Mesenchymal stem cell (in vitro differentiated cells and primary cell): ENCODE measurements at regions not wholly inside any gene's neighbourhood (a gene's known extent, or its start where the extent isn't known, plus 50 kb on each side); places are given as distances from the start of the nearest gene placed in this dataset.

ENCODE experiments used
- DNase-seq: peaks from one replicate; pipeline ENCODE4 v3.0.0-alpha.2; 2013
- H2AFZ ChIP-seq: one replicate; pipeline ENCODE4 v1.6.1; 2013; ENCODE audit warnings: low read depth, mild to moderate bottlenecking, control low read depth, inconsistent platforms, low read length, moderate library complexity
- H2AK5ac ChIP-seq: 2 replicates; pipeline ENCODE4 v1.6.1; 2013; ENCODE audit warnings: low read length, moderate library complexity, mild to moderate bottlenecking, inconsistent platforms; ENCODE audit not compliant: severe bottlenecking
- H2BK120ac ChIP-seq: one replicate; pipeline ENCODE4 v1.6.1; 2013; ENCODE audit warnings: low read depth, mild to moderate bottlenecking, inconsistent platforms, low read length, moderate library complexity
- H2BK12ac ChIP-seq, 2 experiments: one replicate each; pipeline ENCODE4 v1.6.1; 2013; ENCODE audit warnings: inconsistent platforms in 2 of 2, low read length in 2 of 2, mild to moderate bottlenecking in 2 of 2, moderate library complexity in 2 of 2, control low read depth in 1 of 2
- H2BK15ac ChIP-seq: one replicate; pipeline ENCODE4 v1.6.1; 2013; ENCODE audit warnings: mild to moderate bottlenecking, low read depth, inconsistent platforms; ENCODE audit not compliant: poor library complexity, severe bottlenecking
- H2BK5ac ChIP-seq: 2 replicates; pipeline ENCODE4 v1.6.1; 2013; ENCODE audit warnings: low read depth, mild to moderate bottlenecking, low read length, control low read depth, inconsistent platforms; ENCODE audit not compliant: poor library complexity, severe bottlenecking
- H3K14ac ChIP-seq, 2 experiments: one replicate each; pipeline ENCODE4 v1.6.1; 2013; ENCODE audit warnings: inconsistent platforms in 2 of 2, low read length in 2 of 2, control low read depth in 1 of 2, mild to moderate bottlenecking in 1 of 2, moderate library complexity in 1 of 2
- H3K18ac ChIP-seq, 2 experiments: one replicate each; pipeline ENCODE4 v1.6.1; 2013; ENCODE audit warnings: inconsistent platforms in 2 of 2, low read length in 2 of 2, control low read depth in 1 of 2, low read depth in 1 of 2, mild to moderate bottlenecking in 1 of 2
- H3K23ac ChIP-seq, 2 experiments: one replicate each; pipeline ENCODE4 v1.6.1; 2013; ENCODE audit warnings: inconsistent platforms in 2 of 2, low read length in 2 of 2, mild to moderate bottlenecking in 2 of 2, moderate library complexity in 2 of 2, control low read depth in 1 of 2
- H3K27ac ChIP-seq: 2 replicates; pipeline ENCODE4 v1.5.1; 2013; ENCODE audit warnings: mild to moderate bottlenecking, moderate library complexity, low read length, control low read depth, inconsistent platforms; ENCODE audit not compliant: poor library complexity, severe bottlenecking
- H3K27me3 ChIP-seq, 2 experiments: 2 replicates each; pipeline versions ENCODE4 v1.6.1 to v1.7.0; 2013; ENCODE audit warnings: low read length in 2 of 2, mild to moderate bottlenecking in 2 of 2, moderate library complexity in 2 of 2, control low read depth in 1 of 2, inconsistent platforms in 1 of 2; ENCODE audit not compliant: control insufficient read depth in 1 of 2, insufficient read depth in 1 of 2
- H3K36me3 ChIP-seq, 2 experiments: 2 replicates each; pipeline versions ENCODE4 v1.6.1 to v1.7.0; 2013; ENCODE audit warnings: low read length in 2 of 2, control low read depth in 1 of 2, inconsistent platforms in 1 of 2, low read depth in 1 of 2, mild to moderate bottlenecking in 1 of 2; ENCODE audit not compliant: insufficient read depth in 2 of 2, control insufficient read depth in 1 of 2
- H3K4ac ChIP-seq, 2 experiments: one replicate each; pipeline ENCODE4 v1.6.1; 2013; ENCODE audit warnings: inconsistent platforms in 2 of 2, low read length in 2 of 2, mild to moderate bottlenecking in 2 of 2, moderate library complexity in 2 of 2, control low read depth in 1 of 2, low read depth in 1 of 2
- H3K4me1 ChIP-seq: 2 replicates; pipeline ENCODE4 v1.6.1; 2013; ENCODE audit warnings: low read depth, low read length, control low read depth; ENCODE audit not compliant: control insufficient read depth, insufficient read depth
- H3K4me2 ChIP-seq: 2 replicates; pipeline ENCODE4 v1.6.1; 2013; ENCODE audit warnings: low read length, mild to moderate bottlenecking, inconsistent platforms; ENCODE audit not compliant: poor library complexity, severe bottlenecking
- H3K4me3 ChIP-seq, 2 experiments: 2 replicates each; pipeline versions ENCODE4 v1.5.1 to v1.7.0; 2013; ENCODE audit warnings: low read length in 2 of 2, mild to moderate bottlenecking in 2 of 2, control low read depth in 1 of 2, low read depth in 1 of 2; ENCODE audit not compliant: insufficient read depth in 1 of 2
- H3K79me1 ChIP-seq: replicated peaks from 2 replicates; pipeline ENCODE4 v1.6.1; 2013; ENCODE audit warnings: mild to moderate bottlenecking, control low read depth, low read length, inconsistent platforms; ENCODE audit not compliant: poor library complexity, severe bottlenecking
- H3K9ac ChIP-seq: 2 replicates; pipeline ENCODE4 v1.7.0; 2013; ENCODE audit warnings: mild to moderate bottlenecking, low read length, moderate library complexity
- H3K9me3 ChIP-seq: 2 replicates; pipeline ENCODE4 v1.7.0; 2013; ENCODE audit warnings: mild to moderate bottlenecking, low read length; ENCODE audit not compliant: control insufficient read depth
- H4K8ac ChIP-seq: one replicate; pipeline ENCODE4 v1.6.1; 2013; ENCODE audit warnings: inconsistent platforms, mild to moderate bottlenecking, low read length, moderate library complexity
- H4K91ac ChIP-seq: one replicate; pipeline ENCODE4 v1.6.1; 2013; ENCODE audit warnings: mild to moderate bottlenecking, low read length, inconsistent platforms
- WGBS: methylation state at CpG from one replicate; pipeline ENCODE4 v1.1.7; 2013; ENCODE audit warnings: mixed read lengths; 5-methylcytosine and 5-hydroxymethylcytosine counted together

DNA sequence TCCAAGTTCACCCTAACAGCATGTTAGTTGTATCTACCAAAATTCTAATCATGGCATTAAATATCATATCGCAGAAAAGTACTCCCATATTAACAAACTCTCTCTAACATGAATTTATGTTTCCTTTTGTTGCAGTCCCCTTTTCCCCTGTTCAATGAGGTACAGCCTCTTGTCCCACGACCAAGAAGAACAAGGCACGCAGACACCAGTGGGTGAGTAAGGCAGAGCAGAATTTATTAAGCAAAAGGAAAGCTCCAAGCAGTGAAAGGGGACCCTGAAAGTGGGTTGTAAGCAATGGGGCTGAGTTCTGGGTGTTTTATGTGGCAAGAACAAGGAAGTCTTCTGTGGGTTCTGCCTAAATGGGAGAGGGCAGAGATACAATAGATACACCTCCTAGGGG, 183.5 kb downstream of the LURAP1L start:
- Histone ChIP-seq H2BK15ac (peak overlapping the region; percentile 69), H3K4me3 (no peak overlapping the region)
- WGBS = 97% methylated on average over 3 of the region's 3 CpGs

DNA sequence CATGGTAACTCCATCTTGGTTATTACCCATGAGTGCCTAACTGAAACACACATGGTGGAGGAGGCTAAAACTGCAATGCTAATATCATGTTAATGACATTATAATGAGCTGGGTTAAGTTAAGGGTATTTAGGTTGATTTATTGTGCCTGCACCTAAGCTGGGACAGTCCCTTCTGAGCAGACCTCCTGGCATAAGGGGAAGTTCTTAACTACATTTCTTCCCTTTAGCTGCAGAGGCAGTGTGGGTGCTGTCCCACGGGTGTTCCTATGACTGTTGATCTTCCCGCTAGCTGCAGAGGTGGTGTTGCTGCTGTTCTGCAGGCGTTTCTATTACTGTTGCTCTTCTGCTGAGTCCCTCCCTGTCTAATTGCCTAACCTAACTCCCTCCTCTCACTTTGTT, 183.9 kb downstream of the LURAP1L start:
- no peak overlapping the region for H3K27ac ChIP-seq
- H2AK5ac ChIP-seq = no peak overlapping the region
- H4K8ac ChIP-seq = no peak overlapping the region
- no peaks in the 10 kb centered on the region for H3K27me3 ChIP-seq
- H3K14ac ChIP-seq = no peak overlapping the region
- H3K4ac ChIP-seq = no peak overlapping the region
- no peak overlapping the region for H2BK120ac ChIP-seq
- H2BK12ac ChIP-seq = peak overlapping the region in 1 of 2 experiments; percentile 64
- WGBS = 100% methylated on average over 1 of the region's 3 CpGs
- H3K4me2 ChIP-seq = no peak overlapping the region
- no peak overlapping the region for H2BK15ac ChIP-seq
- H3K4me3 ChIP-seq = no peak overlapping the region
- H2BK5ac ChIP-seq = no peak overlapping the region
- H3K36me3 ChIP-seq = no peaks in the 10 kb centered on the region
- H3K9ac ChIP-seq = no peak overlapping the region
- H2AFZ ChIP-seq = no peak overlapping the region
- H3K18ac ChIP-seq = no peak overlapping the region
- H3K4me1 ChIP-seq = peaks cover 6% of the 10 kb centered on the region
- H4K91ac ChIP-seq = no peak overlapping the region
- no peak for DNase-seq
- peaks cover 8% of the 10 kb centered on the region for H3K9me3 ChIP-seq
- H3K79me1 ChIP-seq = no peaks in the 10 kb centered on the region
- H3K23ac ChIP-seq = no peak overlapping the region

More for the DNA sequence above, 183.5 kb downstream of the LURAP1L start:
- no peak for DNase-seq
- Histone ChIP-seq H3K27ac (no peak overlapping the region), H3K36me3 (no peaks in the 10 kb centered on the region), H3K9me3 (peaks cover 8% of the 10 kb centered on the region), H3K14ac (no peak overlapping the region), H2AFZ (no peak overlapping the region), H3K4ac (no peak overlapping the region), H3K18ac (peak overlapping the region in 1 of 2 experiments; percentile 17), H2BK12ac (peak overlapping the region in 1 of 2 experiments; percentile 63), H4K91ac (peak overlapping the region; percentile 15), H2AK5ac (no peak overlapping the region), H3K27me3 (no peaks in the 10 kb centered on the region), H3K23ac (no peak overlapping the region), H2BK120ac (no peak overlapping the region), H2BK5ac (no peak overlapping the region), H3K4me1 (peaks cover 6% of the 10 kb centered on the region), H4K8ac (peak overlapping the region; percentile 41), H3K79me1 (no peaks in the 10 kb centered on the region), H3K9ac (no peak overlapping the region), H3K4me2 (no peak overlapping the region)

DNA sequence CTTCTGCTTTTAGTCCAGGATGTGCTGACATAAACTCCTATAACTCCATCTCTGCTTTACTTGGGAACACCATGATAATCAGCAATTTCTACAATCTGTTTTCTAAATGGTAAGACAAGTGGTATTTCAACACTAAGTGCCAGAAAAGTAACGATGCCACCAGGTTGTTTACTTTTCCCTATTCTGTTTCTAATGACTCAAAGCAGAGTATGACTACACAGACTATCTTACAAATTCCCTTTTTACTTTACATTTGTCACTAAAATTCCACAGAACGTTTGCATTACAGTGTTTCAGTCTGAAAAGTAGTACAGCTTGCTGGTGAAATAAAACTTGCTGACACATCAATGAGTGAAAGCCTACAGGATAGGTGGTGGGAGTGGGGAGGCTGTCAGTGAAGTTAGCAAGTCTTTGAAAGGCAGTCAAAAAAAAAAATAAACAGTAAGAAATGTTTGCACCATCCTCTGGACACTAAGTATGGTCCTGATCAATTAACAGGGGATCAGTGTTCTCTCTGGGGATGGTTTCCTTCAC, 186.5 kb downstream of the LURAP1L start:
- Histone ChIP-seq H3K4me3 (no peak overlapping the region), H2BK120ac (no peak overlapping the region), H2AFZ (no peak overlapping the region), H2AK5ac (no peak overlapping the region), H3K27ac (no peak overlapping the region), H2BK12ac (no peak overlapping the region), H2BK5ac (no peak overlapping the region), H3K14ac (no peak overlapping the region), H2BK15ac (no peak overlapping the region), H4K8ac (no peak overlapping the region), H3K4ac (no peak overlapping the region), H3K4me2 (no peak overlapping the region), H3K9ac (no peak overlapping the region), H3K4me1 (no peaks in the 10 kb centered on the region), H3K18ac (peak overlapping the region in 1 of 2 experiments; percentile 22), H3K23ac (no peak overlapping the region), H4K91ac (no peak overlapping the region), H3K36me3 (no peaks in the 10 kb centered on the region), H3K9me3 (peaks cover 8% of the 10 kb centered on the region), H3K79me1 (no peaks in the 10 kb centered on the region), H3K27me3 (no peaks in the 10 kb centered on the region)
- DNase-seq = peak; percentile 61
- 0% methylated on average over 2 of the region's 2 CpGs for WGBS

DNA sequence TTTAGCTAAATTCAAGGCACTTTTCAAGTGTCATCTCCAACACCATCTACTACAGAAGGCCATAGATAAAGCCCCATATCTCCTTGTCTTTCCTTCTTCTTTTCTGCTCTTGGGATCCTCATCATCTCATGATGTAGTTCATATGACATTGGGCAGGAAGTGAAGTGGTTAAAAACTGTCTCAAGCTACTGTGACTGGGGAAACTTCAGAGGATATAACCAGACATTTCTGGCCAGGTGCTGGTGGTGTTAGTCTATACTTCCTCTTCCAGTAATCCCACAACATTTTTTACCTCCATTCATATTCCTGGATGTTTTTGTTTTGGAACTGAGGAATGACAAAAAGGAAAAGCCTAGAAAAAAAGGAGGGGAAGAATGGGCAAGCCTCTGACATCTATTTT, 188.7 kb downstream of the LURAP1L start:
- Histone ChIP-seq H3K9me3 (peaks cover 1% of the 10 kb centered on the region), H2AK5ac (no peak overlapping the region), H3K79me1 (no peaks in the 10 kb centered on the region), H4K91ac (no peak overlapping the region), H2AFZ (no peak overlapping the region), H3K14ac (no peak overlapping the region), H3K36me3 (no peaks in the 10 kb centered on the region), H2BK120ac (no peak overlapping the region), H3K27me3 (no peaks in the 10 kb centered on the region), H3K18ac (peak overlapping the region in 1 of 2 experiments; percentile 84), H3K4me1 (no peaks in the 10 kb centered on the region), H4K8ac (no peak overlapping the region), H3K4ac (no peak overlapping the region), H3K9ac (no peak overlapping the region), H2BK5ac (no peak overlapping the region), H3K27ac (no peak overlapping the region), H3K4me2 (no peak overlapping the region), H3K23ac (no peak overlapping the region), H2BK12ac (peak overlapping the region in 1 of 2 experiments; percentile 32), H3K4me3 (no peak overlapping the region), H2BK15ac (no peak overlapping the region)
- no peak for DNase-seq
